ENCODE measurements at regions not wholly inside any gene's neighbourhood (a gene's known extent, or its start where the extent isn't known, plus 50 kb on each side); places are given as distances from the start of the nearest gene placed in this dataset.

GRCh38 chr21:26776310-26777021 lies 68.7 kb downstream of the ADAMTS1 start:
- no peak overlapping the region for H3K4me3 ChIP-seq (ENCODE audit: control insufficient read depth, low read depth, low read length)
- TF ChIP-seq, protein P1, sequence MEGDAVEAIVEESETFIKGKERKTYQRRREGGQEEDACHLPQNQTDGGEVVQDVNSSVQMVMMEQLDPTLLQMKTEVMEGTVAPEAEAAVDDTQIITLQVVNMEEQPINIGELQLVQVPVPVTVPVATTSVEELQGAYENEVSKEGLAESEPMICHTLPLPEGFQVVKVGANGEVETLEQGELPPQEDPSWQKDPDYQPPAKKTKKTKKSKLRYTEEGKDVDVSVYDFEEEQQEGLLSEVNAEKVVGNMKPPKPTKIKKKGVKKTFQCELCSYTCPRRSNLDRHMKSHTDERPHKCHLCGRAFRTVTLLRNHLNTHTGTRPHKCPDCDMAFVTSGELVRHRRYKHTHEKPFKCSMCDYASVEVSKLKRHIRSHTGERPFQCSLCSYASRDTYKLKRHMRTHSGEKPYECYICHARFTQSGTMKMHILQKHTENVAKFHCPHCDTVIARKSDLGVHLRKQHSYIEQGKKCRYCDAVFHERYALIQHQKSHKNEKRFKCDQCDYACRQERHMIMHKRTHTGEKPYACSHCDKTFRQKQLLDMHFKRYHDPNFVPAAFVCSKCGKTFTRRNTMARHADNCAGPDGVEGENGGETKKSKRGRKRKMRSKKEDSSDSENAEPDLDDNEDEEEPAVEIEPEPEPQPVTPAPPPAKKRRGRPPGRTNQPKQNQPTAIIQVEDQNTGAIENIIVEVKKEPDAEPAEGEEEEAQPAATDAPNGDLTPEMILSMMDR (conservative IDR thresholded peaks at IDR 0.05; ENCODE audit: control insufficient read depth, insufficient read depth, low read depth, low read length) = no peak
- peak; percentile 75 for DNase-seq (ENCODE audit: low read depth)

DNA sequence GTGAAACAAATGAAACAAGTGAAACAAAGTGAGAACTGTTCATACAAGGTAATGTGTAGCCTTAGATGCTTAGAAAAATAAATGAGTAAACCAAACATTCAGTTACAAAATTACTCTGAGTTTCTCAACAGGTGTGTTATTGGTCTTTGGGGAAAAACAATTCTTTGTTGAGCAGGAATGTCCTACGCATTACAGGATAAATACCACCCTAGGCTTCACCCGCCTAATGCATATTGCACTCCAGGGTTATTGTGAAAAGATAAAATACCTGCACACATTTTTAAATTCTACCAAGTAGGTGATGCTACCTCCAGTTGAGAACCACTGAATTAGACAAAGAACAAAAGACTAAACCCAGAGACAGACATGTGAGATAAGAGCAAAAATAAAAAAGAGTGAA lies 72.2 kb downstream of the ADAMTS1 start:
- TF ChIP-seq, protein P1 (conservative IDR thresholded peaks at IDR 0.05; ENCODE audit: control insufficient read depth, insufficient read depth, low read depth, low read length) = no peak
- H3K4me3 ChIP-seq (ENCODE audit: control insufficient read depth, low read depth, low read length) = no peak overlapping the region
- no peak for DNase-seq (ENCODE audit: low read depth)

DNA sequence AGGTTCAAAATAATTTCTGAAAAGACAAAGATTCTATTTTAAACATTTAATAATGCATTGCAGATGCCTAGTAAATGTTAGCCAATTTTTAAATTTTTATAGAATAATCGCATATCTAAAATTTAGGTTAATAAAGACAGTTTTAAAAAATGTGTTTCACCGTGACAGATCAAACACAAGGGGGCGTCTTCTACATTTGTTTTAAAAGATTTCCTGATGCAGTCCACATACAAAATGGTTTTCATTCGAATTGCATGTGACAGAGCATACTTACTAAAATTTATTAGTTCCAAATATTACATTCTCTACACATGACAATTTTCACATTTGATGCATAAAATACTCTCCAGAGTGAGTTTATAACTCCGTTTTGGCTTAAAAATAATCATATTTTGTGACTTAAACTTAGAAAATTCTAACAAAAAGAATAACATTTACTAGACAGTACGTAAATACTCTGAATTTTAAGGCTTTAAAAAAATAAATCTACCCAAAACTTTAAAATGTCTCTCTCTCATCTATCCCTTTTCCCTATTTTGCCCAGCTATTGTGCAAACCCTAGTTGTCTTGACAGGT lies 75.5 kb downstream of the ADAMTS1 start:
- H3K4me3 ChIP-seq (ENCODE audit: control insufficient read depth, low read depth, low read length) = no peak overlapping the region
- TF ChIP-seq, protein P1 (conservative IDR thresholded peaks at IDR 0.05; ENCODE audit: control insufficient read depth, insufficient read depth, low read depth, low read length) = peak; percentile 64
- peak; percentile 75 for DNase-seq (ENCODE audit: low read depth)

GRCh38 chr21:26766826-26767325 lies 78.3 kb downstream of the ADAMTS1 start:
- TF ChIP-seq, protein P1 (conservative IDR thresholded peaks at IDR 0.05; ENCODE audit: control insufficient read depth, insufficient read depth, low read depth, low read length) = no peak
- H3K4me3 ChIP-seq (ENCODE audit: control insufficient read depth, low read depth, low read length) = no peak overlapping the region
- DNase-seq (ENCODE audit: low read depth) = no peak

DNA sequence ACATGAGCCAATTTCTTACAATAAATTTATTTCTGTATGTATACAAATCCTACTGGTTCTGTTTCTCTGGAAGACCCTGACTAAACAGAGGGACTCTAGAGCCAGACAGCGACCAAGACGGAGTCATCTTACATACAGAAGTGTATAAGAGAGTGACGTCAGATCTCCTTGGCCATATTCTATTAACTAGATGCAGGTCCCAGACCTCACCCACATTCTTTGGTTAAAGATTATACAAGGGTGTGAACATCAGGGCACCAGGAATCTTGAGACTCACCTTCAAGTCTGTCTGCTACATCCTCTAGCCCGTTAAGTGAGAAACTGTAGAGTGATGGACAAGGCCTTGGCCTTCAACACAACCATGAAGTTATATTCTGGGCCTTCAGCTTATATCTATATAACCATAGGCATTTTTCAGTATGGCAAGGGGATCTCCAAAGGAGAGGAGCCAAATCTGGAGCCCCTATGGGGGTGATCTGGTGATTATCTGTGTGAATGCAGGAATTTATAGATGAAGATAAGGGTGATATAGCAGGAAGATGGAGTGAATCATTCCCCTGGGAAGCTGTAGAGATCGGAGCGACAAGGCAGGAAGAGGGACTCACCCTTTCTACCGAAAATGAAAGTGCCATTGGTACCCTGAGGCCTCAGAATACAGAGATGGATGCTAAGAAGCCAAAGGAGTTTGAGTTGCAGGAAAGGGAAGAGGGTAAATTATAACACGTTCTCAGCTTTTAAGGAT lies 83.9 kb downstream of the ADAMTS1 start:
- no peak for DNase-seq (ENCODE audit: low read depth)

DNA sequence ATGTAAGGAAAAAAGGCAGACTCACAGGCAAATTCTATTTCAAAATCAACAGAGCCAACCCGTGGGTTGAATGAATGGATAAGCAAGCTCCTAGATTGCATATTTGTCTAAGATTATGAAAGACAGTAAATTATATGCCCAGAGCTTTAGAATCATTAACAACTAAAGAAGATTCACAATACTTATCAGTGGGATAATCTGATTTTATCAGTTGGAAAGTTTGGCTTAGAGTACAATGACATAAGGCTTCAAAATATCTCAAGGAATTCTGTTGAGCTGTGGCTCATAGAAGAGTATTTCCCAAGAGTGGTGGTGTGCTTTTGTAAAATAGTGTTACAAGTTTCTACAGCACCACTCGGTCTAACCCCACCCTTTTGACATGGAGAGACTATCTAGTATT lies 85.5 kb downstream of the ADAMTS1 start:
- no peak overlapping the region for H3K4me3 ChIP-seq (ENCODE audit: control insufficient read depth, low read depth, low read length)
- no peak for DNase-seq (ENCODE audit: low read depth)
- TF ChIP-seq, protein P1 (conservative IDR thresholded peaks at IDR 0.05; ENCODE audit: control insufficient read depth, insufficient read depth, low read depth, low read length) = no peak

More for the DNA sequence above, 83.9 kb downstream of the ADAMTS1 start:
- H3K4me3 ChIP-seq (ENCODE audit: control insufficient read depth, low read depth, low read length) = no peak overlapping the region
- TF ChIP-seq, protein P1 (conservative IDR thresholded peaks at IDR 0.05; ENCODE audit: control insufficient read depth, insufficient read depth, low read depth, low read length) = no peak

Data from fibroblast of mammary gland (primary cell).